ENCODE measurements at regions not wholly inside any gene's neighbourhood (a gene's known extent, or its start where the extent isn't known, plus 50 kb on each side); places are given as distances from the start of the nearest gene placed in this dataset.

- no peak for ATAC-seq
- H3K4me1 ChIP-seq: no peaks in the 10 kb centered on the region
Observed at GRCh38 chr20:22834651-22835256, 200.4 kb upstream of the SSTR4 start.

GRCh38 chr20:22836211-22836610 lies 198.9 kb upstream of the SSTR4 start:
- ATAC-seq: no peak
- Histone ChIP-seq H3K27ac (no peak overlapping the region), H3K36me3 (no peaks in the 10 kb centered on the region), H3K27me3 (no peaks in the 10 kb centered on the region), H3K4me3 (no peak overlapping the region), H3K9me3 (no peaks in the 10 kb centered on the region), H3K4me1 (no peaks in the 10 kb centered on the region)
- no peak for DNase-seq
- intact Hi-C loops (cut with DNase I): no loop called here
- TF ChIP-seq CTCF (IDR thresholded peaks at IDR 0.05): no peak

More at GRCh38 chr20:22834651-22835256, 200.4 kb upstream of the SSTR4 start:
- intact Hi-C loops (cut with DNase I): no loop called here
- DNase-seq: no peak
- Histone ChIP-seq H3K9me3 (no peaks in the 10 kb centered on the region), H3K27ac (no peak overlapping the region), H3K36me3 (no peaks in the 10 kb centered on the region), H3K27me3 (no peaks in the 10 kb centered on the region), H3K4me3 (no peak overlapping the region)
- no peak for TF ChIP-seq CTCF (IDR thresholded peaks at IDR 0.05)

GRCh38 chr20:22836877-22837276 lies 198.2 kb upstream of the SSTR4 start:
- no peak for TF ChIP-seq CTCF (IDR thresholded peaks at IDR 0.05)
- DNase-seq: no peak
- Histone ChIP-seq H3K27me3 (no peaks in the 10 kb centered on the region), H3K36me3 (no peaks in the 10 kb centered on the region), H3K9me3 (no peaks in the 10 kb centered on the region), H3K27ac (no peak overlapping the region), H3K4me3 (no peak overlapping the region), H3K4me1 (peaks cover 6% of the 10 kb centered on the region)
- intact Hi-C loops (cut with DNase I): no loop called here
- ATAC-seq: no peak

- Histone ChIP-seq H3K36me3 (no peaks in the 10 kb centered on the region), H3K9me3 (no peaks in the 10 kb centered on the region), H3K27me3 (no peaks in the 10 kb centered on the region), H3K4me1 (peaks cover 6% of the 10 kb centered on the region), H3K4me3 (no peak overlapping the region), H3K27ac (no peak overlapping the region)
- DNase-seq (no peak), ATAC-seq (no peak)
- TF ChIP-seq CTCF (IDR thresholded peaks at IDR 0.05): no peak
- intact Hi-C loops (cut with DNase I): no loop called here
Observed at GRCh38 chr20:22838001-22838400, 197.1 kb upstream of the SSTR4 start.

- Histone ChIP-seq H3K36me3 (no peaks in the 10 kb centered on the region), H3K4me1 (peaks cover 6% of the 10 kb centered on the region), H3K27ac (no peak overlapping the region), H3K9me3 (no peaks in the 10 kb centered on the region), H3K27me3 (no peaks in the 10 kb centered on the region), H3K4me3 (no peak overlapping the region)
- TF ChIP-seq CTCF (IDR thresholded peaks at IDR 0.05): no peak
- no peak for ATAC-seq
- DNase-seq: no peak
- intact Hi-C loops (cut with DNase I): no loop called here
Observed at GRCh38 chr20:22841846-22842245, 193.3 kb upstream of the SSTR4 start.

GRCh38 chr20:22842793-22843192 lies 192.3 kb upstream of the SSTR4 start:
- no peak overlapping the region for H3K27ac ChIP-seq
- intact Hi-C loops (cut with DNase I): no loop called here
- ATAC-seq (no peak), DNase-seq (no peak)
- H3K36me3 ChIP-seq: no peaks in the 10 kb centered on the region
- no peaks in the 10 kb centered on the region for H3K27me3 ChIP-seq
- TF ChIP-seq CTCF (IDR thresholded peaks at IDR 0.05): no peak
- peaks cover 6% of the 10 kb centered on the region for H3K4me1 ChIP-seq
- H3K9me3 ChIP-seq: no peaks in the 10 kb centered on the region
- no peak overlapping the region for H3K4me3 ChIP-seq
